H9 (cell line): ENCODE measurements at regions not wholly inside any gene's neighbourhood (a gene's known extent, or its start where the extent isn't known, plus 50 kb on each side); places are given as distances from the start of the nearest gene placed in this dataset.

Experiments used
- DNase-seq: peaks from one replicate; pipeline ENCODE4 v3.0.0-alpha.2; 2017
- H2AFZ ChIP-seq: one replicate; pipeline ENCODE4 v1.6.1; 2013; ENCODE audit warnings: mild to moderate bottlenecking, low read length, control low read depth, moderate library complexity
- H2AK5ac ChIP-seq: 2 replicates; pipeline ENCODE4 v1.6.1; 2013; ENCODE audit warnings: low read length, control low read depth, mixed read lengths; ENCODE audit not compliant: insufficient read length
- H2BK120ac ChIP-seq: one replicate; pipeline ENCODE4 v1.6.1; 2013; ENCODE audit warnings: low read depth, mild to moderate bottlenecking, low read length, control low read depth, inconsistent platforms; ENCODE audit not compliant: poor library complexity, severe bottlenecking
- H2BK12ac ChIP-seq: 2 replicates; pipeline ENCODE4 v1.6.1; 2013; ENCODE audit warnings: low read length, control low read depth, mixed read lengths, low read depth; ENCODE audit not compliant: insufficient read length
- H2BK15ac ChIP-seq: 2 replicates; pipeline ENCODE4 v1.6.1; 2013; ENCODE audit warnings: low read depth, low read length, control low read depth
- H2BK20ac ChIP-seq: one replicate; pipeline ENCODE4 v1.6.1; 2013; ENCODE audit warnings: low read depth, mild to moderate bottlenecking, low read length, control low read depth, inconsistent platforms; ENCODE audit not compliant: poor library complexity, severe bottlenecking
- H2BK5ac ChIP-seq: 2 replicates; pipeline ENCODE4 v1.6.1; 2013; ENCODE audit warnings: low read length, control low read depth, mixed read lengths; ENCODE audit not compliant: insufficient read length
- H3K14ac ChIP-seq: 2 replicates; pipeline ENCODE4 v1.6.1; 2013; ENCODE audit warnings: low read length, control low read depth; ENCODE audit not compliant: insufficient read depth
- H3K18ac ChIP-seq: 2 replicates; pipeline ENCODE4 v1.6.1; 2013; ENCODE audit warnings: low read depth, mild to moderate bottlenecking, mixed read lengths, low read length, control low read depth; ENCODE audit not compliant: insufficient read length
- H3K23ac ChIP-seq: 2 replicates; pipeline ENCODE4 v1.6.1; 2013; ENCODE audit warnings: low read length, control low read depth, mixed read lengths, low read depth; ENCODE audit not compliant: insufficient read length
- H3K23me2 ChIP-seq: 2 replicates; pipeline ENCODE4 v1.6.1; 2013; ENCODE audit warnings: low read depth, mild to moderate bottlenecking, mixed read lengths, low read length, control low read depth; ENCODE audit not compliant: insufficient read length, poor library complexity, severe bottlenecking
- H3K27ac ChIP-seq: 2 replicates; pipeline ENCODE4 v1.5.1; 2013; ENCODE audit warnings: low read length, control low read depth, mixed read lengths, low read depth; ENCODE audit not compliant: insufficient read length
- H3K27me3 ChIP-seq: 2 replicates; pipeline ENCODE4 v1.6.1; 2013; ENCODE audit warnings: low read length, control low read depth, inconsistent platforms; ENCODE audit not compliant: insufficient read depth
- H3K4ac ChIP-seq: 2 replicates; pipeline ENCODE4 v1.6.1; 2013; ENCODE audit warnings: low read depth, mild to moderate bottlenecking, control low read depth, inconsistent platforms, low read length, moderate library complexity
- H3K4me1 ChIP-seq: 2 replicates; pipeline ENCODE4 v1.6.1; 2013; ENCODE audit warnings: low read length, control low read depth, inconsistent platforms; ENCODE audit not compliant: insufficient read depth
- H3K4me2 ChIP-seq: 2 replicates; pipeline ENCODE4 v1.6.1; 2013; ENCODE audit warnings: low read length, control low read depth, mixed read lengths; ENCODE audit not compliant: insufficient read length, insufficient read depth
- H3K56ac ChIP-seq: 2 replicates; pipeline ENCODE4 v1.6.1; 2013; ENCODE audit warnings: low read depth, mild to moderate bottlenecking, mixed read lengths, low read length, control low read depth; ENCODE audit not compliant: insufficient read length
- H3K79me1 ChIP-seq: 2 replicates; pipeline ENCODE4 v1.6.1; 2013; ENCODE audit warnings: low read depth, mild to moderate bottlenecking, moderate library complexity, low read length, control low read depth, inconsistent platforms; ENCODE audit not compliant: insufficient read depth, poor library complexity, severe bottlenecking
- H3K79me2 ChIP-seq: 2 replicates; pipeline ENCODE4 v1.6.1; 2013; ENCODE audit warnings: low read length, control low read depth, inconsistent platforms; ENCODE audit not compliant: insufficient read depth
- H3K9ac ChIP-seq: 2 replicates; pipeline ENCODE4 v1.6.1; 2013; ENCODE audit warnings: low read length, control low read depth, mixed read lengths; ENCODE audit not compliant: insufficient read length; ENCODE audit errors: extremely low read depth
- H3K9me3 ChIP-seq: one replicate; pipeline ENCODE4 v1.6.1; 2013; ENCODE audit warnings: low read depth, low read length, inconsistent platforms; ENCODE audit not compliant: control insufficient read depth
- H3T11ph ChIP-seq: one replicate; pipeline ENCODE4 v1.6.1; 2013; ENCODE audit warnings: mild to moderate bottlenecking, low read length, control low read depth, inconsistent platforms
- H4K20me1 ChIP-seq: one replicate; pipeline ENCODE4 v1.6.1; 2013; ENCODE audit not compliant: control insufficient read depth, insufficient read length, insufficient read depth
- H4K5ac ChIP-seq: 2 replicates; pipeline ENCODE4 v1.6.1; 2013; ENCODE audit warnings: low read depth, mild to moderate bottlenecking, mixed read lengths, low read length, control low read depth; ENCODE audit not compliant: insufficient read length
- H4K8ac ChIP-seq: replicated peaks from 2 replicates; pipeline ENCODE4 v1.6.1; 2013; ENCODE audit warnings: low read length, control low read depth, mixed read lengths, low read depth; ENCODE audit not compliant: insufficient read length
- H4K91ac ChIP-seq: 2 replicates; pipeline ENCODE4 v1.6.1; 2013; ENCODE audit warnings: low read depth, mild to moderate bottlenecking, moderate library complexity, mixed read lengths, low read length, control low read depth; ENCODE audit not compliant: insufficient read length
- H3K27ac Mint-ChIP-seq, 3 experiments: 2 replicates in 2 of 3; 3 replicates in 1 of 3; pipeline ENCODE4 v1.8.0; 2020 to 2021; ENCODE audit warnings: mixed read lengths in 3 of 3, mild to moderate bottlenecking in 1 of 3, moderate library complexity in 1 of 3
- H3K27me3 Mint-ChIP-seq: 2 replicates; pipeline ENCODE4 v1.8.0; 2021; ENCODE audit warnings: low read depth, mild to moderate bottlenecking, moderate library complexity, mixed read lengths
- H3K36me3 Mint-ChIP-seq, 3 experiments: 2 replicates in 2 of 3; 3 replicates in 1 of 3; pipeline ENCODE4 v1.8.0; 2020 to 2021; ENCODE audit warnings: low read depth in 3 of 3, mixed read lengths in 3 of 3; ENCODE audit not compliant: insufficient read depth in 1 of 3
- H3K4me1 Mint-ChIP-seq, 2 experiments: 2 replicates each; pipeline ENCODE4 v1.8.0; 2020; ENCODE audit warnings: mixed read lengths in 2 of 2
- H3K4me3 Mint-ChIP-seq, 2 experiments: 2 replicates in 1 of 2; 3 replicates in 1 of 2; pipeline ENCODE4 v1.8.0; 2020 to 2021; ENCODE audit warnings: mild to moderate bottlenecking in 2 of 2, mixed read lengths in 2 of 2, moderate library complexity in 1 of 2
- H3K9me3 Mint-ChIP-seq, 2 experiments: 2 replicates in 1 of 2; 3 replicates in 1 of 2; pipeline ENCODE4 v1.8.0; 2020; ENCODE audit warnings: mild to moderate bottlenecking in 2 of 2, mixed read lengths in 2 of 2, moderate library complexity in 1 of 2
- WGBS: extraction: QIAGEN DNeasy Blood & Tissue Kit; methylation state at CpG from one replicate; pipeline ENCODE4 v1.1.7; 2013; ENCODE audit warnings: missing lambda C conversion rate, low lambda C conversion rate, mixed read lengths; ENCODE audit not compliant: insufficient read length; ENCODE audit errors: extremely low coverage; 5-methylcytosine and 5-hydroxymethylcytosine counted together
- TF ChIP-seq, protein P1 (sequence below): fragments of 200-600 bp; sonication (generic); conservative IDR thresholded peaks from 3 replicates; pipeline ENCODE4 v1.8.0; 2021; ENCODE audit warnings: antibody characterized with exemption, mild to moderate bottlenecking

DNA sequence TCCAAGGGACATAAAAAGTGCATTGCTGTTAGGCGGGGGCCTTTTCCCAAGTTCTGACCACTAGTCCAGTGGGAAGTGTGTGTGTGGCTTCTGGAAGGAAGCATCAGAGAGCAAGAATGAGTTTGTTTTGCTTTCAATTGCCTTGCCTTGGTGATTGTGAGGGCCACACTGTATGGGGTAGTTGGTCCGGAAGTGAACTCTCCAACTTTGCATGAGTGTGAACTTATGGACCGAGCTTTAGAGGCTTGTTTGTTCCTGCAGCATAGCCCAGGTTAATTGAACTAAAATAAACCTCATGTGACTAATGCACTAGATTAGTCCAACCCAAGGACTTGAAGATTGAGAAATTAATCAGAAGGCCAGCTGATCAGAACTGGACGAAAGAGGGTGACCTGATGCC is 171.7 kb downstream of the NR2F2 start:
- Mint-ChIP-seq H3K4me1 (no peaks in the 10 kb centered on the region), H3K36me3 (no peaks in the 10 kb centered on the region), H3K27me3 (peaks cover 5% of the 10 kb centered on the region), H3K9me3 (no peaks in the 10 kb centered on the region), H3K27ac (no peak overlapping the region), H3K4me3 (no peak overlapping the region)
- Histone ChIP-seq H3K23ac (no peak overlapping the region), H4K8ac (no peak overlapping the region), H2BK120ac (no peak overlapping the region), H4K91ac (no peak overlapping the region), H3T11ph (no peak overlapping the region), H3K56ac (no peak overlapping the region), H3K9me3 (no peaks in the 10 kb centered on the region), H3K14ac (no peak overlapping the region), H2BK15ac (no peak overlapping the region), H2BK12ac (no peak overlapping the region), H3K9ac (no peak overlapping the region), H3K27me3 (no peaks in the 10 kb centered on the region; the same call in 1 of the 2 replicates), H4K5ac (no peak overlapping the region), H3K79me1 (no peaks in the 10 kb centered on the region), H3K4me1 (no peaks in the 10 kb centered on the region), H3K18ac (no peak overlapping the region), H2BK20ac (no peak overlapping the region), H3K27ac (no peak overlapping the region), H2AFZ (no peak overlapping the region), H2AK5ac (no peak overlapping the region), H3K4me2 (no peak overlapping the region), H3K79me2 (no peaks in the 10 kb centered on the region), H4K20me1 (no peaks in the 10 kb centered on the region), H2BK5ac (no peak overlapping the region), H3K4ac (no peak overlapping the region), H3K23me2 (no peaks in the 10 kb centered on the region)
- no peak for DNase-seq
- WGBS, result no CpG with 5 or more reads among the region's 4 CpGs
- TF ChIP-seq, protein P1, sequence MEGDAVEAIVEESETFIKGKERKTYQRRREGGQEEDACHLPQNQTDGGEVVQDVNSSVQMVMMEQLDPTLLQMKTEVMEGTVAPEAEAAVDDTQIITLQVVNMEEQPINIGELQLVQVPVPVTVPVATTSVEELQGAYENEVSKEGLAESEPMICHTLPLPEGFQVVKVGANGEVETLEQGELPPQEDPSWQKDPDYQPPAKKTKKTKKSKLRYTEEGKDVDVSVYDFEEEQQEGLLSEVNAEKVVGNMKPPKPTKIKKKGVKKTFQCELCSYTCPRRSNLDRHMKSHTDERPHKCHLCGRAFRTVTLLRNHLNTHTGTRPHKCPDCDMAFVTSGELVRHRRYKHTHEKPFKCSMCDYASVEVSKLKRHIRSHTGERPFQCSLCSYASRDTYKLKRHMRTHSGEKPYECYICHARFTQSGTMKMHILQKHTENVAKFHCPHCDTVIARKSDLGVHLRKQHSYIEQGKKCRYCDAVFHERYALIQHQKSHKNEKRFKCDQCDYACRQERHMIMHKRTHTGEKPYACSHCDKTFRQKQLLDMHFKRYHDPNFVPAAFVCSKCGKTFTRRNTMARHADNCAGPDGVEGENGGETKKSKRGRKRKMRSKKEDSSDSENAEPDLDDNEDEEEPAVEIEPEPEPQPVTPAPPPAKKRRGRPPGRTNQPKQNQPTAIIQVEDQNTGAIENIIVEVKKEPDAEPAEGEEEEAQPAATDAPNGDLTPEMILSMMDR, result no peak
